Right hindlimb (tissue), 1 donor: ENCODE measurements at regions not wholly inside any gene's neighbourhood (a gene's known extent, or its start where the extent isn't known, plus 50 kb on each side); places are given as distances from the start of the nearest gene placed in this dataset.

ENCODE experiments used
- DNase-seq: peaks from one replicate; pipeline ENCODE4 v3.0.0-alpha.2; 2018

DNA sequence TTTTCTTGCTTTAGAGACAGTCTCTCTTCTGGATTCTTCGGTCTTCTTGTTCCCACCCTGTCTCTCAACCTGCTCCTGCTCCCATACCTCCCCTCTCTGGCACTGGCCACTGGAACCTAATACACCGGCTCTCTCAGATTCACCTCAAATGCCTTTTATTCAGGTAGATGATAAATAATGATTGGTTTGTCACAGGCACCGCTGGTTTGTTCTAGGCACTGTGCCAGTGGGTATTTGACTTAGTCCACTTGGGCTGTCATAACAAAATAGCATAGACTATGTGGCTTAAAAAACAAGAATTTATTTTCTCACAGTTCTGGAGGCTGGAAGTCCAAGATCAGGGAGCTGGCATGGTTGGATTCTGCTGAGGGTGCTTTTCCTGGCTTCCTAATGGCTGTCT is 278.2 kb upstream of the STT3B start:
- no peak for DNase-seq

DNA sequence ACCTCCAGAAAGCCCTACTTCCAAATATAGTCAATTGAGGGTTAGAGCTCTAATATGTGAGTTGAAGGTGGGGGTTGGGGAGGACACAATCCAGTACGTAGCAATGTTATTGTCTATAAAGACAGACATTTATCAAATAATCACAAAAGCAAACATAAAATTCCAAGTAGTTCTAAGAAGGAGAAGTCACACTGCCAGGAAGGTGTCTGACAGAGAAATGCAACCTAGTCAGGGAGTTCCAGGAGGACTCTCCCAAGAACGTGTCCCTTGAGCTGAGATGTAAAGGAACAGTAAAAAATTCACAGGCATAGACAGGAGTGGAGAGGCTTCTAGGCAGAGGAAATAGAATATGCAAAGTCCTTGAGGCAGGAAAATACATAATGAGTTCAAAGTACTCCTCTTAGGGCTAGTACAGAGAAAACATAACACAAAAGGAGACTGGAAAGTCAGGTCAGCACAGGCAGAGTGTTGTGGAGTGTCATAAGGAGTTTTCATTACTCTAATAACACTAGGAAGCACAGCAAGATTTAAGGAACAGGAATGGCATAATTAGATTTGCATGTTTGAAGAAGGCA is 277.6 kb upstream of the STT3B start:
- no peak for DNase-seq

DNA sequence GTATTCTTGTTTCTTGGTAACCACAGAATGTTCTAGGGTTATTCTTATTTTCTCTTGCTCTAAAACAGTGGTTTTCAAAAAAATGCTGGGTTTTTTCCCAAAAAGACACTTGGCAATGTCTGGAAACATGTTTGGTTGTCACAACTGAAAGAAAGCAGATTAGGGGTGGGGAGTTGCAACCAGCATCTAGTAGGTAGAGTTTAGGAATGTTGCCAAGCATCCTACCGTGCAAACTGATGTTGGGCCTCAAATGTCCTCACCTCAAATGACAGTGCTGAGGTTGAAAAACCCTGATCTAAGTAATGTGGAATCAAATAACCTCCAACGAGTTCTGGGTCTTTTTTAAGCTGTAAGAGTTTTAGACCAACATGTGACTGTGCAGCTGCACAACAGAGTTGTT is 270.5 kb upstream of the STT3B start:
- DNase-seq = no peak

DNA sequence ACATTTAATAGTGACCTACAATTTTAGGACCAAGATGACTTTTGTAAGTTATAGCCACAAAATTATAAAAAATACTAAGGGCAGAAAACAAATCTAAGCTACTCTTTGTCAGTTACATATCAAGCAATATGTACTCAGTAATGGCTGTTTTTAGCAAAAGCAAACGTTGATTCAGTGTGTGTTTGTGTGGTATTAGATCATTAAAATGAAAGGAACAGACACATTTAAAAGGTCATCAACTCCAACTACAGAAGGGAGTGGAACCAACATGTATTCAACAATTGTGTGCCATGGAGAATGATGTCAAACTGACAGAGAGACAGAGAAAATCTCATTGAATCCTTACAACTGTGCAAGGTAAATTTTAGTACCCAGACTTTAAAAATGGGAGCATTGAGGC is 268.8 kb upstream of the STT3B start:
- no peak for DNase-seq

DNA sequence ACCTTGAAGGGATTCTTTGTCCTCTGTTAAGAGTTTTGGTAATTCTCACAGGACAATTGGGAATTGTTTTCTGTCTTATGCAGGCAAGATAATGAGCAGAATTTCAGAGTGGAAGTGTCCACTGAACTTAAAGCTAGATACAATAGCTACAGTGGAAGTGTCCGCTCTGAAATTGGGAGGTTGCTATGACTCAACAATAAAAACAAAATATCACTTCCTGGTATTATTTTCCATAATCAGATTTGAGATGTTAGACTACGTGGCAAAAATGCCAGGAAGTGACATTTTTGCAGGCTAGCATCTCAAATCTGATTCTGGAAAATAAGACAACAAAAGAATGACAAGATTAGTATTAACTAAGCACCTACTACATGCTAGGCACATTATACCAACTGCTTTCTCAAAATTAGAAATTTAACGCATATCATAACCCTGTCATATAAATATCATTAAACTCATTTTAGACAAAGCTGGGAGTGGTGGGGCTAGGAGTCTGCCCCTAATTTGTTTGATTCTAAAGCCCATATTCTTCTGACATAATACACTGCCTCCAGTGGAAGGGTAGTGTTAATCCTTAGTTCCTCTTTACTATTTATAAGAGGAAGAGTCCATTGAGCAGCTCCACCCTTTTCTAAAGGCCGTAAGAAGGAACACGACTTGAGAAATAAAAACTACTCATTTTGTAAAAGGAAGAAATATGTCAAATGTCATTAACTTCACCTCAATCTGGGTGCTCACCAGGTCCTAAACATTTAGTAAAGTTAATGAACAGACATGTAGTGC is 266.9 kb upstream of the STT3B start:
- no peak for DNase-seq

DNA sequence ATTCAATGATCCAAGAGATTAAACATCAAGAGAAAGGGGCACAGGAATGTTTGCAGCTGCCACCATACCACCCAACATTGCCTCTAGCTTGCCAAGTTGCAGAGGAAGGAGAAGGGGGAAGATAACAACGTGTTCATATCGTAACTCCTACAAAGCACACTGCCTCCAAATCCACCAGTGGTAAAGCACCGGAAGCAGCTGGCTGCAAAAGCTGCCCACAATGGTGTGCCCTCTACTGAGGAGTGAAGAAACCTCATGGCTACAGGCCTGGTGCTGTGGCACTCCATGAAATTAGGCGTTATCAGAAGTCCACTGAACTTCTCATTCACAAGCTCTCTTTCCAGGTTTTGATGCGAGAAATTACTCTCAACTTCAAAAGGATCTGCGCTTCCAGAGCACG is 263.9 kb upstream of the STT3B start:
- DNase-seq = no peak

DNA sequence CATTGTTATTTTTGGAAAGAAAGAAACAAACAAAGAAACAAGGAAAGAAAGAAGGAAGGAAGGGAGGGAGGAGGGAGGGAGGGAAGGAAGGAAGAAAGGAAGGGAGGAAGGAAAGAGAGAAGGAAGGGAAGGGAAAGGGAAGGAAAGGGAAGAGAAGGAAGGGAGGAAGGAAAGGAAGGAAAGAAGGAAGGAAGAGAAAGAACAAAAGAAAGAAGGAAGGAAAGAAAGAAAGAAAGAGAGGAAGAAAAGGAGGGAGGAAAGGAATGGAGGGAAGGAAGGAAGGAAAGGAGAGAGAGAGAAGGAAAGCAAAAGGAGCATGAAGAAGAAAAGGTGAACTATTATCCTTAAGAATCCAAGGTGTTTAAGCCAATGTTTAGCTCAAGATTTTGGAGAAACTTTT is 262.7 kb upstream of the STT3B start:
- no peak for DNase-seq

DNA sequence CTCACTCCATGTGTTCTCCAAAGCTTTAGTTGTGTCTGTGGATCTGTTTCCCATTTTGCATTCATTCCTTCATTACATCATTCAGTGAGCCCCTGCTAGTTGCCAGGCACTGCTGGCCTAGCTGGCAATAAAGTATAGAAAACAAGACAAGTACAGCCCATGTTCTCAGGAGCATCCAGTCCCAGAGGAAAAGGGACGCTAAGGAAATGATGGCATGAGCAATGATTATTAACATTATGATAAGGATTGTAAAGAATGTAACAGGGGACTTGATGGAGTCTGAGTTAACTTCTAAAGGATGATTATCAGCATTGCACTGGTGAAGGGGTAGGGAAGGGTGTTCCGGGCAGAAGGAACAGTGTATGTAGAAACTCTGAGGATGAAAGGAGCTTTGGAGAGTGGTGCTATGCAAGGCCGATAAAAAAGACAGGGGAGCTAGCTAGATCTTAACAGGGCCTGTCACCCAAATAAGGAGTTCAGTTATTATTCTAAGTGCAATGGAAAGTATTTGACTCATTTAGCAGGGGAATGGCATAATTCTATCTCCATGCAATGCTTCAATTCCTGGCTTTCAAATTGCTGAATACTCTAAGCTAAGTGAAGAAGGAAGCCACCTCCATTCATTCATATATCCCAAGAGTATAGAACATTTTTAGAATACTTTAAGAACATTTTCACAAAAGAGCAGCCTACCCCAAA is 258.2 kb upstream of the STT3B start:
- DNase-seq = no peak

DNA sequence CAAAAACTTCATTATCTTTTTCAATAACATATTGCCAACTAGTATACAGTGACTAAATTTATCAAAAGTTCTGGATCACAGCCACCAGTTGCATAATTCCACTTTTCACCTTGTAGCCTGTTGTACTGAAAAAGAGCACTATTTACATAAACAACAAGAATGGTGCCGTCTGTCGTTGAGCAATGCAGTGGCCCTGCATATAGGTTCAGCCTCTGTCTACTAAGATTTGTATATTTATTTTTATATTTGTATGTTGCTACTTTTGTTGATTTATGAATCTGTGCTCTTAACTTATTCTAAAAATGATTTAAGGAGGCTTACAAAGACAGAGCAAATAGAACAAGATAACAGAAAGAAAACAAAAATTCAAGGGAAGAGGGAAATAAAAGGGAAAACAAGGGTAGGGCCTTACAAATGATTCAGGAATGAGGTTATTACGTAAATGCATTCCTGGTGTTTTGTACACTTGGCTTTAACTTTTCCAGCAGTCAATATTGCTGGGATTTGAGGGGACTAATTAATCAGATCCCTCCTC is 257.6 kb upstream of the STT3B start:
- DNase-seq = no peak

DNA sequence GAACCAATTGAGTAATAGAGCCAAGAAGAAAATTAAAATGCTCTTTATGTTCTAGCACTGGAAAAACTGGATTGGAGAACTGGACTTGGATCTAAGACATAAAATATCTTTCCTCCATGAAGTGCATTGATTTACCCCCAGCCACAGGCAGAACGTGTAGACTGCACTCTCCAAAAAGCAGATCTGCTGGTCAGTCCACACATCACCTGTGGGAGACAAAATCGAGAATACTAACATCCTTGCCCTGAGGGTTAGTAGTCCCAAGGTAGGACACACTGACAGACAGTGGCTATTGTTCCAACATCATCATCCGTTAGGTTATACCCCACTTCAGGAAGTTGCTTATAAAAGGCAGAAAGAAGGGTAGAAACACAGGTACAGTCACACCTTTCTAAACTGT is 257.1 kb upstream of the STT3B start:
- no peak for DNase-seq

DNA sequence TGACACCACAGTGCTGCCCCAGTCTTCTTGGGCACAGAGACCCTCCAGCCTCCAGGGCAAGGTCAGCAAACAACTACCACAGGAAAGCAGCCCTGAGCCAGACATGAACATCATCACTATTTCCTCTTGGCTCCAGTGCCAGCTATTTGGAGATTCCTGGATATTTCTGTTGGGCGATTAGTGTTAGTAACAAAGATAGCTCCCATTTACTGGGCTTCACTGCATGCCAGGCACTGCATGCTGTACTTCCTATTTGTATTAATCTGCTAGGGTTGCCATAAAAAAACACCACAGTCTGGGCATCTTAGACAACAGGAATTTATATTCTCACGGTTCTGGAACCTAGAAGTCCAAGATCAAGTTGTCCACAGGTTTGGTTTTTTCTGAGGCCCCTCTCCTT is 255.1 kb upstream of the STT3B start:
- no peak for DNase-seq

DNA sequence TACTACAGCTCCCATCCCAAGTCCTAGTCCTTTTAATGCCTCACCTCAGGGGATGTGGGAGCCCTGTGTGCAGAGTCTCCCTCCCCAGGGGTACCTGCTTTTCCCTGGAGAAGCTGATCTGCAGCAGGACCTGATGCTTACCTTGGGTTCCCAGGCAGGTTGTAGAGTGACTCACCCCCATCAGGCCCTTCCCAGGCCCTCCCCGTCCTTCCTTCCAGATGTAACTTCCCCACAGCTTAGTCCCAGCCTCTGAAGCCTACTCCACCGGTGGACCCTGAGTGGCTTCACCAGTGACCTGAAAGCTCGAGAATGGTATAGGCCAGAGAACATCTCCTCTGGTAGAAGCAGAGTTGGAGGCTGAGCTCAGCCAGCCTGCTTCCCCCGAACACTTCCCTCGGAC is 254.2 kb upstream of the STT3B start:
- no peak for DNase-seq

DNA sequence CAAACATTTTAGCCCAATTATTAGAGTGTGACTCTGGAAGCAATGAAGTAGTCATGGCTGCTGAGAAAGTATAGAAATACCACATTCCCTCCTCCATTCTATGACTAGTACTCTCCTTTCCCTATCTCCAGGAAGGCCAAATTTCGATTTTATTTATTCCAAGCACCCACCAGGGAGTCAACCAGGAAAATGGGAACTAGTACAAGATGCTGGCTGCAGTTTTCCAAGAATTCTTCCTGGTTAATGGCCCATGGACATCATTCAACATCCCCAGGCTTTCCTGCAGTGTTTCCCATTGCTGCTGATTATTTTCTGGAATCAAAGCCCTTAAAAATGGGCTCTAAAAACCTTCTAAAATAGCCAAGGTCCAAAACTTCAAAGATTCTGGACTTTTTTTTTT is 247.9 kb upstream of the STT3B start:
- DNase-seq = no peak

DNA sequence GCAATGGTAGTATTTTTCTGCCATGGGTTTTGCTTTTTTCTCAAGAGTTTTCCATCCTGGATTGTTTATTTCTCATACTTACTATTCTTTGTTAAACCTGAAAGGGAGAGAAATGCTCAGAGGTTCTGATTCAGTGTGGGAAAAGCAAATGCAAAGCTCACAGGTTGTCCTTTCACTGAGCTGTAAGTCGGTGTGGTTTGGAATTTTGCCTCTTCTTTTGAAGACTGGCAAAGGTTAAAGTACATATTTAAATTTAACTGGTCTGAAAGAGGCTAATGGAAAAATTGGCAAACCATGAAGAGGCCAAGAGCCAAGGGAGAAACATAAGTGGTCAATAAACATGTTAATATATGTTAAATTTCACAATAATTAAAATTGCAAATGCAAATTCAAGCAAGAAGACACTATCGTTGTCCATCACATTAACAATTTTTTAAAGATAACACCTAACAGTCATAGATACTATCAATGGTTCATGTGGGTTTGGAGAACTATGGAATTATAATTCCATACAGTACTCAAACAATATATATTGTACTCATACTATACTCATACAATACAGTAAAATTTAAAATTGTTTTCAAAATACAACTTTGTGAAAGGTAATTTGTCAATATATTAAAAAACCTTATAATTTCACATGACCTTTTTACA is 246.8 kb upstream of the STT3B start:
- no peak for DNase-seq

DNA sequence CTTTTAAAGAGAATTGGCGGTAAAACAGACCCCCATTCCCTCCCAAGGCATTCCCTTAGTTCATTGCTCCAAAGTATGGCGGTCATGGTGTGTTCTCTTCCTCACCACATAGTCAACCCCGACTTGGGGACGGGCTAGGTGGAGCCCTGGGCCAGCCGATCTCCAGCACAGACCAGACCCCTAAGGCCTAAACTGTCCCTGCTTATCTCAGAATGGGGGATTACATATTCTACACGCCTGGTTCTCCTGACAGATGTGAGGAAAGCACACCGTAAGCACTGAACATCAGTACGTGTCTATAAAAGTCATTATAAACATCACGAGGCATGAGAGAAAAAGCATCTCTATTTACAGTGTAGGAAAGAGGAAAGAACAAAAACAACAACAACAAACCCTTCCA is 244.5 kb upstream of the STT3B start:
- DNase-seq = no peak

DNA sequence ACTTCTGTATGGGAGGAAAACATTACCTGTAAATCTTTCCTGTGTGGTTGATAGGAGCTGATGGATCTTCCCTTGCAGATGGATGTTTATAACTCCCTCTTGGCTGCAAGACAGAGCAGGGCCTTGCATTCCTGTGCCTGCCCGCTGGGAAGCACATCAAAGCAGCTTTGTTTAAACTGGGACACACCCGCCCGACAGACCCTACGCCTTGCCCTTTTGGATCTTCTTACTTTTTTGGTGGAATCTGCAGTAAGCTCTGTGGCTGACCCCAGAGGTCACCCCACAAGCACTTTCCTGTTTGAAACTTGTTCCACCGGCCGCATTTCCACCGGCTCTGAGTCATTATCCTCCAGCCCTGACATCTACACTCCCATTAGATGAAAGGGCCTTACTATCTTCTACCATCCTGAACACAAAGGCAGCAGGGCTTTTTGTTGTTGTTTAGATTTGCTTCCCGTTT is 244.1 kb upstream of the STT3B start:
- peak; percentile 21 for DNase-seq

DNA sequence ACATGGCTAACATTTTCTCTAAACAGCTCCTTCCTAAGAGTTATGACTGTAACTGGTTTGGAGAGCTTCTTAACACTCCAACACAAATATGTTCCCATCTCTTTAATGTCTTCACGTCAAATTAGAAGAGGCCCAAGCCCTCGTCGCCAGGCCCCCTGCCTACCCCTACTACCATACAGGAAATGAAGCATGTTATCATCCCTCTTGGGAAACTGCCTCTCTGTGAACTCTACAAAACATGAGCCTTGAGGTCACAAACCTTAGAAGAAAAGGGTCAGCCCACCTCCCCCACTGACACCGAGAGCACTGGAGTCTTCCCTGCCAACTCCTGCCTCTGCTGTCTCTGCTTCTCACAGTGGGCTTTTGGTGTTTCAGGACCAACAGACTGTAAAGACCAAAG is 243.1 kb upstream of the STT3B start:
- no peak for DNase-seq

DNA sequence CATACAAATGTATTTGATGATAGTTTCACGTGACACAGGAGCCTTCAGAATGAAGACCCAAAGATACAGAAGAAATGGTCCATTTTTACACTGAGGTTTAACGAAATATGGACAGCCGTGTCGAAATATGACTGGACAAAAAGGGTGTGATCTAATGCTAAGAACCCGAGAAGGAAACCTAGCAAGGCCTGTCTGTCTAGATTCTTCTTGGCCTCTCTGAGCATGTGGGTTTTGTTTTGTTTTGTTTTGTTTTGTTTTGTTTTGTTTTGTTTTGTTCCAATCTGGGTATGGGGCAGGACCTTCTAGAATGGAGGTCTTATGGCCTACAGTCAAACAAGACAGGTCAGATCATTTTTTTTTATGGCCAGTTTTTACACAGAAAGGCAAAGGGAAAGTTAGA is 242.7 kb upstream of the STT3B start:
- DNase-seq = no peak

DNA sequence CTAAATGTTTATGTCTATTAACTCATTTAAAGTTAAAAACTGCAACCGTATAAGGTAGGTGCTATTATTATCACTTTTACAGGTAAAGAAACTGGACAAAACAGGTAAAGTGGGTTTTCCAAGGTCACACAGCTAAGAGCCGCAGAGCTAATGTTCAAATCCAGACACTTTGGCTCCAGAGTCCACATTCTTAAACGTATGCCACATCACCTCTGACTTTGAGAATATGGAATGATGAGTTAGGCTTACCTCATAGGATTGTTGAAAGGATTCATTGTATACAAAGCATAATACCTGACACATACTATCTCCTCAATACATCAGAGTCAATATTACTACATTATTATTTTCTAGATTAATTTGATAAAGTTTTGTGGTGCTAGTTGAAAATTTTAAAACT is 240.9 kb upstream of the STT3B start:
- DNase-seq = no peak

DNA sequence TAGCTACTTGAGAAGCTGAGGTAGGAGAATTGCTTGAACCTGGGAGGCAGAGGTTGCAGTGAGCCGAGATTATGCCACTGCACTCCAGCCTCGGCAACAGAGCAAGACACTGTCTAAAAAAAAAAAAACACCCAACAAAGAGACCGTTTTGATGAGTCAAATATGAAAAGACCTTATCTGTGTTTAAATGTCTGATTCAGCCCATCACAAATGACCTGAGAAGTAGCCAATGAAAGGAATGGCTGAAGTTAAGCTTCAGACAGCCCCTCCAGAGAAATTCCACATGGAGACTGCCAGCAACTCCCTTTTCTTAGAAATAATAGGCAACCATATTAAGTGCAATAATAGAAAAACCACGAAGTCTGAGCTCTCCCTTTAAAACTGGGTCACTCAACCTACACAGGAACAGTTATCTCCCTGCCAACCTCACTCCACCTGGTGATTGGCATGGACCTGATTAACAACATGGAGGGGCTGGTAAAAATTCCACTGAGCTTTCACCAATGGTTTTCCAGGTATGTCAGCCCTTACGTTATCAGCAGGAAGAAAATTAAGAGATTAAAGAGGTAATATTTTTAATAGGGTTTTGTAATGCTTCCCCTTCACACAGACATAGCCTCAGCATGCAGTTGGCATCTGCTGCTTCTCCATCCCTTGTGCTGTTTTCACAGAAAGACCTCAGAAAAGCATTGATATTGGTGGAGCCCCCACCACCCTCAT is 238.1 kb upstream of the STT3B start:
- DNase-seq = no peak

DNA sequence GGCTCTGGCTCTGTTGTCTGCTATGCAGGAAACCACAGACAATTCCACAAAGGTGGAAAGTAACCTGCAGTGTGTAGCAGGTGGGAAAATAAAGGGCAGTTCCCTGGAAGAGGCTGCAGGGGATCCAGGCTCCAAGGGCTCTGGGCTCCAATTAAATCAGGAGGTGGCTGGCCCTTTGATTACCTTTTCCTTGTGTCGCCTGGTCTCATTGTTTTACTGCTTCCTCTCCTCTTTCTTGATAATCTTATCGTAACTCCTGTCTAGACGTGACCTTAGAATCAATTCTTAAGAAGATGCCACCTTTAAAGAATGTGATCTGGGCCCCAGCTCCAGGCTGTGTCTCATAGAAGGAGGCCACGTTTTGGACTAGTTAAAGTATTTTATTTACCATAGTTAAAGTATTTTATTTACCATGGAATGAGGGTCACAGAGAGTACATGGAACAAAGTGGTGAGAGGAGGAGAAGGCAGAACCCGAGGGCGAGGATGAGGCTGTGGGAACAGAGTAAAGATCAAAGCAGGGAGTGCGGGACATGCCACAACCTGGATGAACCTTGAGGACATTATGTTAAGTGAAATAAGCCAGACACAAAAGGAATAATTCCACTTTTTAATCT is 237.5 kb upstream of the STT3B start:
- DNase-seq = no peak

DNA sequence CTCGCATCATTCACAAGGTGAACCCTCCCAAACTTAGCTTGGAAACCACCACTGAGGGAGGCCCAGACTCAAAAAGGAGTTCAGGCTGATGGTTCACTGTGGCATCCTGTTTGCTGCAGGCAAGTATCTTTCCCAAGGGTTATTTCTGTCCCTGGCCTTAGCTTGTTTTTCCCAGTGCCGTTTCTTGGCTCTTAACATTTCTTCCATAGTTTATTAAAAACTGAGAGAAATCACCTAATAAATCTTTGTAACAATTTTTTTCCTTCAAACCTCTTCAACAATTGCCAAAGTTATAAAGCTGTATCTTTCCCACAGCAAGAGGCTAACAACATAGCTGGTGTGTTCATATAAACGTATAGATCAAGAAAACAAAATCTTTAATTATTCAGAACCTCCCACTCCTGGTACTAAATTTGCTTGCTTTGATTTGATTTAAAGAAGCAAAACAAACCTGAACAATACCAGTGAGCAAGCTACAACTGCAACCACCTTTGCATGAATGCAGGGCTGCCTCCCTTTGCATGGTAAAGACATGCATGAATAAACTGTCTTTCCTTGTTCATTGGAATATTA is 234.9 kb upstream of the STT3B start:
- no peak for DNase-seq
